ENCODE measurements at regions not wholly inside any gene's neighbourhood (a gene's known extent, or its start where the extent isn't known, plus 50 kb on each side); places are given as distances from the start of the nearest gene placed in this dataset.

DNA sequence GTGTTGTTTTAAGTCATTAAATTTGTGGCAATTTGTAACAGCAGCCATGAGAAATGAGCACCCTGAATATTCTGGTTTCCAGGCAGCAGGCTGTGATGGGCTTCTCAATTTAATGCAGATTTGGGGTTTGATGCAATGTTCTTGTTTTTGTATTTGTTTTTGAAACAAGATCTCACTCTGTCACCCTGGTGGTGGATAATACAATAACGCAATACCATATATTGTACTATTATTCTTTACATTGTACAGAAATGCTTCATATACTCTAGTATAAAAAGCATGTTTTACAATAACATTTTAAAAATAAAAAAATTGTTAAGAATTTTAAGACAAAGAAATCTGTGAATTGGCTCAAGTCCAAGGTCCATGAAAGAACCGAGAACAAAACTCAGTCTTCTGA lies 129.1 kb downstream of the USP46 start:
- TF ChIP-seq, protein P1, sequence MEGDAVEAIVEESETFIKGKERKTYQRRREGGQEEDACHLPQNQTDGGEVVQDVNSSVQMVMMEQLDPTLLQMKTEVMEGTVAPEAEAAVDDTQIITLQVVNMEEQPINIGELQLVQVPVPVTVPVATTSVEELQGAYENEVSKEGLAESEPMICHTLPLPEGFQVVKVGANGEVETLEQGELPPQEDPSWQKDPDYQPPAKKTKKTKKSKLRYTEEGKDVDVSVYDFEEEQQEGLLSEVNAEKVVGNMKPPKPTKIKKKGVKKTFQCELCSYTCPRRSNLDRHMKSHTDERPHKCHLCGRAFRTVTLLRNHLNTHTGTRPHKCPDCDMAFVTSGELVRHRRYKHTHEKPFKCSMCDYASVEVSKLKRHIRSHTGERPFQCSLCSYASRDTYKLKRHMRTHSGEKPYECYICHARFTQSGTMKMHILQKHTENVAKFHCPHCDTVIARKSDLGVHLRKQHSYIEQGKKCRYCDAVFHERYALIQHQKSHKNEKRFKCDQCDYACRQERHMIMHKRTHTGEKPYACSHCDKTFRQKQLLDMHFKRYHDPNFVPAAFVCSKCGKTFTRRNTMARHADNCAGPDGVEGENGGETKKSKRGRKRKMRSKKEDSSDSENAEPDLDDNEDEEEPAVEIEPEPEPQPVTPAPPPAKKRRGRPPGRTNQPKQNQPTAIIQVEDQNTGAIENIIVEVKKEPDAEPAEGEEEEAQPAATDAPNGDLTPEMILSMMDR (IDR thresholded peaks at IDR 0.05; ENCODE audit: borderline replicate concordance, insufficient read depth, low read depth, low read length): no peak
- H3K4me3 ChIP-seq (ENCODE audit: low read depth, low read length): no peak overlapping the region

DNA sequence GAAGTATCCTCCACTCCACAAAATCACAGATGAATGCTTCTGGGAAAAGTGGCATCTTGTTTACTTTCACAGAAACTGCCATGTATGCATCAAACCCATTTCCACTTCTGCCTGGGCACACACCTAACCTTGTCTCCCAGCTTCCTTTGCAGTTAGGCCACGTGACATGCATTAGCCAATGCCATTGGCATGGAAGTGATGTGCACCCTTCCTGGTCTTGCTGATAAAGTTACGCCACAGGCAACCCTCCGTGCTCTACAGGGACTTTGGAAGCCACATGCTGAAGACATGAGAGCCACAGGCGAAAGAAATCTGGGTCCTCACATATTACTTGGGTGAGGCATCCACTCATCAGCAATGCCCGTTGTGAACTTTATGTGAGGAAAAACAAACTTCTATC lies 123.3 kb downstream of the USP46 start:
- TF ChIP-seq, protein P1 (IDR thresholded peaks at IDR 0.05; ENCODE audit: borderline replicate concordance, insufficient read depth, low read depth, low read length): no peak

More for the DNA sequence above, 123.3 kb downstream of the USP46 start:
- no peak overlapping the region for H3K4me3 ChIP-seq (ENCODE audit: low read depth, low read length)

Measured in GM12875 (cell line).